ENCODE measurements at regions not wholly inside any gene's neighbourhood (a gene's known extent, or its start where the extent isn't known, plus 50 kb on each side); places are given as distances from the start of the nearest gene placed in this dataset.

DNA sequence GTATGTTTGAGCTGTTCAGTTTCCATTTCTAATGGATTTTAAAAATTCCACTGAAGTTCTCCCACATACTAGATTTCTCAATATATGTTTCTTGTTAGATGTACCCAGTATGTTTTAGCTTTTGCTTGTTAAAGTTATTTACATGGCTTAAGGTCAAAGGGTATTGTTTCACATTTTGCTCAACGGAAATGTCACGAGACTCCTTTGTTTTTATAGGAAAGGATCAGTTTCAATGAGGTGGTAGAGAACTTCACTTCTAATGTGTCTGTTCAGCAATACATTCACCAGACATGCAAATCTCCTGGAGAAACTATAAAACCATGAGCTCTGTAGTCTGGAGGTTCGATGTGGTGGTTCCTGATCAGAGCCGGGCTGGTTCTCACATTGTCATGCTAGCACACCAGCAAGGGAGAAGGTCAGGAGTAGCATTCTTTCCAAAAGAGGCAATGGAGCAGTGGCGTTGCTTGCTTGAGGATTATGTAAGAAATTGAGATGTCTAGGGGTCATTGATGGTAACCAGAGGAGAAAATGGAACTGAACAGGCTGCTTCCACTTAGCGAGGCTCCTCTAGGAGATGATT is 114.0 kb downstream of the RAB18 start:
- TF ChIP-seq POLR2A (IDR thresholded peaks at IDR 0.05) (no peak), POLR2AphosphoS5 (IDR thresholded peaks at IDR 0.05) (peak in 1 of 4 donors; percentile 21), EP300 (IDR thresholded peaks at IDR 0.05) (no peak)
- TF ChIP-seq, protein P1, sequence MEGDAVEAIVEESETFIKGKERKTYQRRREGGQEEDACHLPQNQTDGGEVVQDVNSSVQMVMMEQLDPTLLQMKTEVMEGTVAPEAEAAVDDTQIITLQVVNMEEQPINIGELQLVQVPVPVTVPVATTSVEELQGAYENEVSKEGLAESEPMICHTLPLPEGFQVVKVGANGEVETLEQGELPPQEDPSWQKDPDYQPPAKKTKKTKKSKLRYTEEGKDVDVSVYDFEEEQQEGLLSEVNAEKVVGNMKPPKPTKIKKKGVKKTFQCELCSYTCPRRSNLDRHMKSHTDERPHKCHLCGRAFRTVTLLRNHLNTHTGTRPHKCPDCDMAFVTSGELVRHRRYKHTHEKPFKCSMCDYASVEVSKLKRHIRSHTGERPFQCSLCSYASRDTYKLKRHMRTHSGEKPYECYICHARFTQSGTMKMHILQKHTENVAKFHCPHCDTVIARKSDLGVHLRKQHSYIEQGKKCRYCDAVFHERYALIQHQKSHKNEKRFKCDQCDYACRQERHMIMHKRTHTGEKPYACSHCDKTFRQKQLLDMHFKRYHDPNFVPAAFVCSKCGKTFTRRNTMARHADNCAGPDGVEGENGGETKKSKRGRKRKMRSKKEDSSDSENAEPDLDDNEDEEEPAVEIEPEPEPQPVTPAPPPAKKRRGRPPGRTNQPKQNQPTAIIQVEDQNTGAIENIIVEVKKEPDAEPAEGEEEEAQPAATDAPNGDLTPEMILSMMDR (IDR thresholded peaks at IDR 0.05) = no peak
